WERI-Rb-1 (cell line): ENCODE measurements at regions not wholly inside any gene's neighbourhood (a gene's known extent, or its start where the extent isn't known, plus 50 kb on each side); places are given as distances from the start of the nearest gene placed in this dataset.

Experiments used
- DNase-seq: peaks from one replicate; pipeline ENCODE4 v3.0.0-alpha.2; 2020
- H3K27ac ChIP-seq: fragments of 250-450 bp; sonication (Bioruptor Pico); 2 replicates; pipeline ENCODE4 v1.5.1; 2020; ENCODE audit warnings: mild to moderate bottlenecking, moderate library complexity
- H3K27me3 ChIP-seq: fragments of 250-450 bp; sonication (Bioruptor Pico); 2 replicates; pipeline ENCODE4 v1.5.1; 2021; ENCODE audit warnings: mild to moderate bottlenecking, low read depth, moderate library complexity; ENCODE audit not compliant: insufficient read depth, severe bottlenecking
- H3K36me3 ChIP-seq: fragments of 250-450 bp; sonication (Bioruptor Pico); 2 replicates; pipeline ENCODE4 v1.5.1; 2020; ENCODE audit warnings: mild to moderate bottlenecking, moderate library complexity
- H3K4me3 ChIP-seq: 2 replicates; pipeline ENCODE4 v1.5.1; 2011; ENCODE audit warnings: low read depth, mild to moderate bottlenecking, control low read depth, low read length
- H3K9me3 ChIP-seq: fragments of 250-450 bp; sonication (Bioruptor Pico); 2 replicates; pipeline ENCODE4 v1.5.1; 2021; ENCODE audit warnings: mild to moderate bottlenecking, moderate library complexity; ENCODE audit not compliant: severe bottlenecking
- TF ChIP-seq, protein P1 (sequence below): IDR thresholded peaks from 2 replicates; pipeline ENCODE4 v1.5.1; 2011; ENCODE audit warnings: low read depth, mild to moderate bottlenecking, control low read depth, inconsistent platforms, low read length

DNA sequence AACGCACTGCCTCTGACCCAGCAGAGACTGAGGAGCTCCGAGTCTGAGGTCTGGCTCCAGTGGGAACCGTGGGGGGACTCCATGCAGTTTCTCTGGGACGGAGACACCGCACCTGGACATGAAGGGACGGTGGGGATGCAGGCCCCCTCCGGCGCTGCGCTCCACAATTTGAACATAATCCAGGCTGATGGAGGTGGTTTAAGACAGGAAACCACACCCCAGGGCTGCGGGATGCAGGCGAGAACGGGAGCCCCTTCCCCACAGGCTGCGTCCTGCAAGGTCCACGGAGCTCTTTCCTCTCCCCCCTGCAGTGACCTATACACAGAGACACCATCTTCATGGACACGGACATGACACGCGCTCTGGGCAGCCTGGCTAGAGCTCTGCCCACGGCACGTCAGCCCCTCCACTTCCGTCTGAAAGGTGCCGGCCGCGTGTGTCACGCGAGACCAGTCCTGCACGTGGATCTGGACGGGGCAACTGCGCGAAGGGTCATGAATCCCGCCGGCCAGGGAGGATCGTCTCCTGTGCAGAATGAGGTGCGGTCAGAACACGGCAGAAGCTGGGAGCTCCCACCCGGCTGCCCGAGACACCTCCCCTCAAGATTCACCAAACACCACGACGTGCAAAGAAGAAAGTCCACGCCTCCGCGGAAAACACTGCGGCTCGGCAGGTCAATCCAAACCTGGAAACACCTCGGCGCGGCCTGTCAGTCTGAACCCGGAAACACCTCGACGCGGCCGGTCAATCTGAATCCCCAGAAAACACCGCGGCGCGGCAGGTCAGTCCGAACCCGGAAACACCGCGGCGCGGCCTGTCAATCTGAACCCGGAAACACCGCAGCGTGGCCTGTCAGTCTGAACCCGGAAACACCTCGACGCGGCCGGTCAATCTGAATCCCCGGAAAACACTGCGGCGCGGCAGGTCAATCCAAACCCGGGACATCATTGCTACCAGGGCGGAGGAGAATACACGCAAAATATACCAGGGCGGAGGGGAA is 212.4 kb downstream of the BRD1 start:
- Histone ChIP-seq H3K27ac (no peak overlapping the region), H3K27me3 (no peaks in the 10 kb centered on the region)

DNA sequence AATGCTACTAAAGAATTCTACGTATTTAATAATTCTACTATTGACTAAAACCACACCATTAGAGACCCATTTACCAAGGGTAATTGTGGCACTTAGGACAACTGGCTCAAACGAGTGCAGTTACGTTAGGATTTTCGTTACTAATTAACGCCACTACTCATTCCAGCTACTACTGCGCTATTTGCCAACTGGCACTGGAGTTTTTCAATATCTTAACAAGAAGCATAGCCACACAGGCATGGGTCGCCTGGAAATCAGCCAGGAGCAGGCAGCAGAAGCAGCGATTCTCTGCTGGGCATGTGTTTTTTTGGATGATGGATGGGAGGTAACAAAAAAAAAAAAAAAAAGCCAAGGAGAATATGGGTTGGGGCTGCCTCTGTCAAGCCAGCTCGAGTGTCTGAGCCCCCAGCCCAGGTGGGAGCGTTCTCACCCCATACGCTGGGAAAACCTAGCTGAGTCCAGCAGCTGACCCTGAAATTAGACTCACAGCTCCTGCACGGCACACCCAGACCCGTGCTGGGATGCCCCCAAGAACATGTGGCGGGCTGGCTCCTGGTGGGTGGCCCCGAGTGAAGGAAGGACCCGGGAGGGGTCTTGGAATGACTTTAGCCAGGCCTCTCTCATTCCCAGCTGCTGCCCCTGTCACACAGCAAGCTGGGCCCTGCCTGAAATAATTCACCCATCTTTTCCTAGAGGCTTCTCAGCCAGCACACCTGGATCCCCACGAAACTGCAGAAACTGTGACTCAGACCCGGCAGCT is 214.0 kb downstream of the BRD1 start:
- Histone ChIP-seq H3K27ac (no peak overlapping the region), H3K4me3 (no peak overlapping the region), H3K9me3 (no peaks in the 10 kb centered on the region), H3K36me3 (no peaks in the 10 kb centered on the region), H3K27me3 (no peaks in the 10 kb centered on the region)
- no peak for DNase-seq
- TF ChIP-seq, protein P1, sequence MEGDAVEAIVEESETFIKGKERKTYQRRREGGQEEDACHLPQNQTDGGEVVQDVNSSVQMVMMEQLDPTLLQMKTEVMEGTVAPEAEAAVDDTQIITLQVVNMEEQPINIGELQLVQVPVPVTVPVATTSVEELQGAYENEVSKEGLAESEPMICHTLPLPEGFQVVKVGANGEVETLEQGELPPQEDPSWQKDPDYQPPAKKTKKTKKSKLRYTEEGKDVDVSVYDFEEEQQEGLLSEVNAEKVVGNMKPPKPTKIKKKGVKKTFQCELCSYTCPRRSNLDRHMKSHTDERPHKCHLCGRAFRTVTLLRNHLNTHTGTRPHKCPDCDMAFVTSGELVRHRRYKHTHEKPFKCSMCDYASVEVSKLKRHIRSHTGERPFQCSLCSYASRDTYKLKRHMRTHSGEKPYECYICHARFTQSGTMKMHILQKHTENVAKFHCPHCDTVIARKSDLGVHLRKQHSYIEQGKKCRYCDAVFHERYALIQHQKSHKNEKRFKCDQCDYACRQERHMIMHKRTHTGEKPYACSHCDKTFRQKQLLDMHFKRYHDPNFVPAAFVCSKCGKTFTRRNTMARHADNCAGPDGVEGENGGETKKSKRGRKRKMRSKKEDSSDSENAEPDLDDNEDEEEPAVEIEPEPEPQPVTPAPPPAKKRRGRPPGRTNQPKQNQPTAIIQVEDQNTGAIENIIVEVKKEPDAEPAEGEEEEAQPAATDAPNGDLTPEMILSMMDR = no peak

More for the DNA sequence above, 212.4 kb downstream of the BRD1 start:
- Histone ChIP-seq H3K9me3 (no peaks in the 10 kb centered on the region), H3K4me3 (no peak overlapping the region), H3K36me3 (no peaks in the 10 kb centered on the region)
- TF ChIP-seq, protein P1 = no peak
- no peak for DNase-seq

DNA sequence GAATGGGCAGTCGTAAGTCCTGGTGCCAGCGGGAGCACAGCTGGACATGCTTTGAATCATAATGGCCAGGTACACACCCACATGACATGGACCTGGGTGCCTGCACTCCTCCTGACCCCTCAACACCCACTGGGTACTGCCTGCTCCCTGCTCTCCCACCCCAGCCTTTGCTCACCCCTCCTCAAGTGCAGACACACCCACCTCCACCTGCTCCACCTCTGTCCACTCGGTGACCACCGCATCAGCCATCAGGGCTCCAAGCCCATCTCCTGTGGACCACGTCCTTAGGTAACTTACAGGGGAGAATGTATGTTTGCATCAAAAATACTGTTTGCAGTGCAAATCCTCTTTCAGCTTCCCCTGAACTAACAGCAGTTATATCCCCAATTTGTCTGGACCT is 214.6 kb downstream of the BRD1 start:
- no peaks in the 10 kb centered on the region for H3K36me3 ChIP-seq
- no peak for DNase-seq
- H3K4me3 ChIP-seq = no peak overlapping the region
- H3K27me3 ChIP-seq = no peaks in the 10 kb centered on the region
- no peaks in the 10 kb centered on the region for H3K9me3 ChIP-seq
- H3K27ac ChIP-seq = no peak overlapping the region
- TF ChIP-seq, protein P1 = no peak

DNA sequence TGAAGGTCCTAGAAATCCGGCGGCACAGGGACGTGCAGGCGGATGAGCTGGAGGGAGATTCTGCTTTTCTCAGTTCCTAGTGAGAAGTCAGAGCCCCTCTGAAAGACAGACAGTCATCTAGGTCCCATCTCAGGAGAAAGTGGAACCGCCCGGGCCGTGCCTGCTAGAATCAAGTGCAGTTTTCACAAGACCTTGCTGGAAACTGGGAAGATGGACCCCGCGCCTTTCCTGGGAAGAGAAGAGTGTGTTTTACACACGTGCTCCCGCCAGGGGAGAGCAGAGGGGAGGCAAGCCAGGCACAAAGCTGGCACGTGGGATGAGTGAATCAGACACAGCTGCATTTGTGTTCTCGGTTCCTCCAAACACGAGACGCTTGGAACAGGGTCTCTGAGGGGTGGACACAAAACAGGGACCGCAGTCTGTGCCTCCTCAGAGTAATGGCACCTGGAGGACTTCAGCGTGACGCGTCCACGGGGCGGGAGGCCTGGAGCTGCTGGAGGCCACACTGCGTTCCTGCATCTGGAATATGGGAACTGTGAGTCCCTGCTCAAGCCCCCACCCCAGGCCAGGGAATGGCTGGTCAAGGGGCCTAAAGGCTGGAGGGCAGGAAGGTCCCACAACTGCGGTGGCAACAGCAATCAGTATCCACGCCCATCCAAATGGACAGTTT is 218.3 kb downstream of the BRD1 start:
- TF ChIP-seq, protein P1 = no peak
- DNase-seq = no peak
- Histone ChIP-seq H3K27me3 (no peaks in the 10 kb centered on the region), H3K9me3 (peaks cover 7% of the 10 kb centered on the region), H3K27ac (no peak overlapping the region), H3K36me3 (no peaks in the 10 kb centered on the region), H3K4me3 (no peak overlapping the region)

DNA sequence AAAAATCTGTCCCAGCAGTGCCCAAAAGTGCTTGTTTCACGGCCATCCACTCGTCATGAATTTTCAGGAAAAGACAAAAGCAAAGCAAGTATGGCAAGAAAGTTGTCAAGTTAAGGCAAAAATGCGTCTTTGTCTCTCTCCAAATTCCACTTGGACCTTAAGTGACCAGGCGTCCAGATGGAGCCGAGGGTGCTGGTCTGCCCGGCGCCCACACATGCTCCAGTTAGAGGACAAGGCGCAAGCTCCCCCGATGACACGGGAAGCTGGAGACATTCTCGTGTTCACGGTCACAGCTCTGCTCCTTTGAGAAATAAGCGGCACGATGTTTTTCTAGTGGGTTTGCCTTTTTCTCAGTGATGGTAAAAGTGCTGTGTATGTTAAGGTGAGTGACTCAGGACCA is 219.0 kb downstream of the BRD1 start:
- no peaks in the 10 kb centered on the region for H3K27me3 ChIP-seq
- H3K36me3 ChIP-seq = no peaks in the 10 kb centered on the region
- TF ChIP-seq, protein P1 = no peak
- no peak overlapping the region for H3K27ac ChIP-seq
- no peak for DNase-seq
- H3K9me3 ChIP-seq = peaks cover 7% of the 10 kb centered on the region
- H3K4me3 ChIP-seq = no peak overlapping the region
